ENCODE measurements at regions not wholly inside any gene's neighbourhood (a gene's known extent, or its start where the extent isn't known, plus 50 kb on each side); places are given as distances from the start of the nearest gene placed in this dataset.
A peak's percentile ranks its signal among the peaks of the same experiment; 100 is the strongest.

GRCh38 chr3:74883222-74883621 lies 268.8 kb upstream of the CNTN3 start:
- Histone ChIP-seq H3K27me3 (ENCODE audit: control insufficient read depth, insufficient read depth, low read length) (no peaks in the 10 kb centered on the region), H3K9me3 (replicated peaks; ENCODE audit: control insufficient read depth, low read depth, low read length) (no peaks in the 10 kb centered on the region), H3K27ac (ENCODE audit: low read length) (no peak overlapping the region), H3K4me1 (ENCODE audit: control insufficient read depth, insufficient read depth, low read length) (no peaks in the 10 kb centered on the region), H3K4me3 (ENCODE audit: low read length) (no peak overlapping the region), H3K36me3 (ENCODE audit: control insufficient read depth, insufficient read depth, low read length) (no peaks in the 10 kb centered on the region)
- DNase-seq, result no peak
- WGBS (ENCODE audit: insufficient coverage), result no CpG with 5 or more reads among the region's 1 CpG

DNA sequence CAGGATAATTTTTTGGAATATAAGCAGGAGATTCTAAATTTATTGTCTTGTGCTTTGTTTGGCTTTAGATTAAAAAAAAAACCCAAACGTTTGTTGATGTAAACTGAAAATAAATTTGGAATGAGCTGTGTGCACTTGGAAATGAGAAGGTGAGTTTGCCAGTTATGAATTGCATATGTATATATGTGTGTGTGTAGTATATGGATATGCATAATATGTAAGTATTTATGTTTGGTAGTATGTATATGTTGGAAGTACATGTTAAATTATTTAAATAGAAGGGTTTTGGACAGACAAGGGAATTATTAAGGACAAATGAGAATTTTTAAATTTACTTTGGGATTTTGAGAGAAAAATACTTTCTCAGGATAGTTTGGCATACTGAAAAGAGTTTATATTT lies 265.8 kb upstream of the CNTN3 start:
- Histone ChIP-seq H3K27me3 (ENCODE audit: control insufficient read depth, insufficient read depth, low read length) (no peaks in the 10 kb centered on the region), H3K9me3 (replicated peaks; ENCODE audit: control insufficient read depth, low read depth, low read length) (no peaks in the 10 kb centered on the region), H3K36me3 (ENCODE audit: control insufficient read depth, insufficient read depth, low read length) (no peaks in the 10 kb centered on the region), H3K4me1 (ENCODE audit: control insufficient read depth, insufficient read depth, low read length) (no peaks in the 10 kb centered on the region), H3K27ac (ENCODE audit: low read length) (no peak overlapping the region), H3K4me3 (ENCODE audit: low read length) (no peak overlapping the region)
- 10% methylated on average over 1 of the region's 1 CpG for WGBS (ENCODE audit: insufficient coverage)
- DNase-seq, result no peak

DNA sequence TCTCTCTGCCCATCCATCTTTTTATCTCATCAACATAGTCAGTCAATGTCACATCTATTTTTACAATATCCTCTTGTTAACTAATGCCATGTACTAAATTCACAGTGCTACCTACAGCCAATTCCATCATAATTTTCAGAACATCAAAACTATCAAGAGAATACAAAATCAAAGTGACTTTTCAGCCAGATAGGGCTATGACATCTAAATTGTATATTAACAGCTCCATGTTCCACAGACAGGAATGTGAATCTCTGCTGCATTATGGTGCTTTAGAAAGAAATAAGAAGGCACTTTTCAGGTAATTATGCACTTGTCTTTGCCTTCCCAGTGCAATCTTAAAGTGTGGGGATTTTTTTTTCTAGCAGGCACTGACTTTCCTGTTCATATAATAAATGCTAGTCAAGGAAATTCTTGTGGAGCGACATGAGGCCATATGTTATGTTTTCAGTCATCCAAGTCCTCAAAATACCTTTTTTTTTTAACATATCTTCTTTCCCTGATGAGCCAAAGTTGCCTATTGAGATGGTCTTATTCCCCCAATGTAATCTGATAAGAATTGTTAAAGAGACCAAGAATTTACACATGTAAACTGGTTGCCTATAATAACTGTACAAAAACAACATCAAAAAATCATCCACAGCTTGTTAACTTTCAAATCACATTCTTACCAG lies 252.0 kb upstream of the CNTN3 start:
- Histone ChIP-seq H3K9me3 (replicated peaks; ENCODE audit: control insufficient read depth, low read depth, low read length) (no peaks in the 10 kb centered on the region), H3K4me1 (ENCODE audit: control insufficient read depth, insufficient read depth, low read length) (no peaks in the 10 kb centered on the region), H3K27me3 (ENCODE audit: control insufficient read depth, insufficient read depth, low read length) (no peaks in the 10 kb centered on the region), H3K36me3 (ENCODE audit: control insufficient read depth, insufficient read depth, low read length) (no peaks in the 10 kb centered on the region), H3K27ac (ENCODE audit: low read length) (no peak overlapping the region), H3K4me3 (ENCODE audit: low read length) (no peak overlapping the region)
- WGBS (ENCODE audit: insufficient coverage), result no CpG with 5 or more reads among the region's 1 CpG
- DNase-seq, result no peak

GRCh38 chr3:74862476-74862875 lies 248.0 kb upstream of the CNTN3 start:
- H3K27me3 ChIP-seq (ENCODE audit: control insufficient read depth, insufficient read depth, low read length), result no peaks in the 10 kb centered on the region
- DNase-seq, result peak; percentile 76
- H3K4me3 ChIP-seq (ENCODE audit: low read length), result no peak overlapping the region
- no peaks in the 10 kb centered on the region for H3K36me3 ChIP-seq (ENCODE audit: control insufficient read depth, insufficient read depth, low read length)
- no peaks in the 10 kb centered on the region for H3K4me1 ChIP-seq (ENCODE audit: control insufficient read depth, insufficient read depth, low read length)
- no peak overlapping the region for H3K27ac ChIP-seq (ENCODE audit: low read length)
- 33% methylated on average over 3 of the region's 3 CpGs for WGBS (ENCODE audit: insufficient coverage)
- no peaks in the 10 kb centered on the region for H3K9me3 ChIP-seq (replicated peaks; ENCODE audit: control insufficient read depth, low read depth, low read length)

GRCh38 chr3:74861211-74861610 lies 246.8 kb upstream of the CNTN3 start:
- Histone ChIP-seq H3K9me3 (replicated peaks; ENCODE audit: control insufficient read depth, low read depth, low read length) (no peaks in the 10 kb centered on the region), H3K27ac (ENCODE audit: low read length) (no peak overlapping the region), H3K4me3 (ENCODE audit: low read length) (no peak overlapping the region), H3K4me1 (ENCODE audit: control insufficient read depth, insufficient read depth, low read length) (no peaks in the 10 kb centered on the region), H3K27me3 (ENCODE audit: control insufficient read depth, insufficient read depth, low read length) (no peaks in the 10 kb centered on the region), H3K36me3 (ENCODE audit: control insufficient read depth, insufficient read depth, low read length) (no peaks in the 10 kb centered on the region)
- no CpG with 5 or more reads among the region's 3 CpGs for WGBS (ENCODE audit: insufficient coverage)
- no peak for DNase-seq

- no peaks in the 10 kb centered on the region for H3K4me1 ChIP-seq (ENCODE audit: control insufficient read depth, insufficient read depth, low read length)
- WGBS (ENCODE audit: insufficient coverage), result no CpG with 5 or more reads among the region's 2 CpGs
- no peaks in the 10 kb centered on the region for H3K27me3 ChIP-seq (ENCODE audit: control insufficient read depth, insufficient read depth, low read length)
- no peak overlapping the region for H3K27ac ChIP-seq (ENCODE audit: low read length)
- H3K4me3 ChIP-seq (ENCODE audit: low read length), result no peak overlapping the region
- no peaks in the 10 kb centered on the region for H3K9me3 ChIP-seq (replicated peaks; ENCODE audit: control insufficient read depth, low read depth, low read length)
- DNase-seq, result no peak
- no peaks in the 10 kb centered on the region for H3K36me3 ChIP-seq (ENCODE audit: control insufficient read depth, insufficient read depth, low read length)
Observed at GRCh38 chr3:74858086-74858485, 243.6 kb upstream of the CNTN3 start.

DNA sequence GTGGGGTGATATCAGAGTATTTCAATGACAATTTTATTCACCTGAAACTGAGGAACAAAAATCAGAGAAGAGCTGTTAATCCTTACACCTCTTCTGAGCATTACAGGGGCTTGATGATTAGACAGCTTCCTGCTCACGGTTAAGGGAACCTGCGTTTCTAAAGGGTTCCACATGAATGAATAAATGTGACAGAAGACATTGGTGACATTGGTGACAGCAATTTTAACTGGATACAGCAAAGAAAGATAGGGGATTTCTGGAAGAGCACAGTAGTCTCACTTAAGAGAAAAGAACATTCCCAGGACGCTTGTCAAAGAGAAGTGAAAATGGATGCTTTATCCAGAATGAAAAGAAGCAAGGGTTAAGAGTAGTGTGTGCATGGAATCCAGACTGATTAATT lies 235.9 kb upstream of the CNTN3 start:
- Histone ChIP-seq H3K36me3 (ENCODE audit: control insufficient read depth, insufficient read depth, low read length) (no peaks in the 10 kb centered on the region), H3K27ac (ENCODE audit: low read length) (no peak overlapping the region), H3K27me3 (ENCODE audit: control insufficient read depth, insufficient read depth, low read length) (no peaks in the 10 kb centered on the region), H3K9me3 (replicated peaks; ENCODE audit: control insufficient read depth, low read depth, low read length) (no peaks in the 10 kb centered on the region), H3K4me3 (ENCODE audit: low read length) (no peak overlapping the region), H3K4me1 (ENCODE audit: control insufficient read depth, insufficient read depth, low read length) (no peaks in the 10 kb centered on the region)
- DNase-seq, result no peak
- WGBS (ENCODE audit: insufficient coverage), result 77% methylated on average over 3 of the region's 3 CpGs

DNA sequence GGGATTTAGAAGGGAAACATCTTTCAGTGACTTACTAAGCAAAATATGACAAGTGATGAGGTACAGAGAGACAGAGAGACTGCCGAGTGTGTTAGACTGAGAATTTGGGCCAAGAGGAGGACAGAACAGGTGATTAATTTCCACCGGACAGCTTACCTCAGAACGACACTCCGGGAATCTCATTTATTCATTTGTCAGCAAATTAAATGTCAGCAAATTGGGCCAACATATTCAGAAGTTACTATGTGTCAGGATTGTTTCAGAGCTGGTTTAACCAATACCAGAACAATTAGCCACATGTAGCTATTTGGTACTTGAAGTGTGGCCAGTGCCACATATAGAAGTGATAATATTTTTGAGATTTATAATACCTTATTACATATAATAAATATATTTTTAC lies 232.6 kb upstream of the CNTN3 start:
- 74% methylated on average over 4 of the region's 4 CpGs for WGBS (ENCODE audit: insufficient coverage)
- no peak overlapping the region for H3K27ac ChIP-seq (ENCODE audit: low read length)
- no peaks in the 10 kb centered on the region for H3K9me3 ChIP-seq (replicated peaks; ENCODE audit: control insufficient read depth, low read depth, low read length)
- no peaks in the 10 kb centered on the region for H3K4me1 ChIP-seq (ENCODE audit: control insufficient read depth, insufficient read depth, low read length)
- no peak overlapping the region for H3K4me3 ChIP-seq (ENCODE audit: low read length)
- DNase-seq, result no peak
- H3K27me3 ChIP-seq (ENCODE audit: control insufficient read depth, insufficient read depth, low read length), result no peaks in the 10 kb centered on the region
- no peaks in the 10 kb centered on the region for H3K36me3 ChIP-seq (ENCODE audit: control insufficient read depth, insufficient read depth, low read length)

DNA sequence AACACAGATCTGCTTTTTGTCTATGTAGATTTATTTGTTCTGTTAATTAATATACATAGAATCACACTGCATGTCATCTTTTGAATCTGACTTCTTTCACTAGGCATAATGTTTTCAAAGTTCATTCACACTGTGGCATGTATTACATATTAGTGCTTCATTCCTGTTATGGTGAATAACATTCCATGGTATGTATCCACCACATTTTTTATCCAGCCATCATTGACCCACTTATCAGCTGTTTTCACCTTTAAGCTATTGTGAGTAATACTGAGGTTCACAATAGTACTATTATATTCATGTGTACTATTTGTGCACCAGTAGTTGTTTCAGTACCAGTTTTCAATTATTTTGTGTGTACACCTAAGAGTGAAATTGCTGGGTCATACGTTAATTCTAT lies 230.6 kb upstream of the CNTN3 start:
- H3K4me1 ChIP-seq (ENCODE audit: control insufficient read depth, insufficient read depth, low read length), result no peaks in the 10 kb centered on the region
- no peaks in the 10 kb centered on the region for H3K36me3 ChIP-seq (ENCODE audit: control insufficient read depth, insufficient read depth, low read length)
- WGBS (ENCODE audit: insufficient coverage), result no CpG with 5 or more reads among the region's 1 CpG
- H3K27ac ChIP-seq (ENCODE audit: low read length), result no peak overlapping the region
- H3K4me3 ChIP-seq (ENCODE audit: low read length), result no peak overlapping the region
- H3K27me3 ChIP-seq (ENCODE audit: control insufficient read depth, insufficient read depth, low read length), result no peaks in the 10 kb centered on the region
- no peak for DNase-seq
- no peaks in the 10 kb centered on the region for H3K9me3 ChIP-seq (replicated peaks; ENCODE audit: control insufficient read depth, low read depth, low read length)

DNA sequence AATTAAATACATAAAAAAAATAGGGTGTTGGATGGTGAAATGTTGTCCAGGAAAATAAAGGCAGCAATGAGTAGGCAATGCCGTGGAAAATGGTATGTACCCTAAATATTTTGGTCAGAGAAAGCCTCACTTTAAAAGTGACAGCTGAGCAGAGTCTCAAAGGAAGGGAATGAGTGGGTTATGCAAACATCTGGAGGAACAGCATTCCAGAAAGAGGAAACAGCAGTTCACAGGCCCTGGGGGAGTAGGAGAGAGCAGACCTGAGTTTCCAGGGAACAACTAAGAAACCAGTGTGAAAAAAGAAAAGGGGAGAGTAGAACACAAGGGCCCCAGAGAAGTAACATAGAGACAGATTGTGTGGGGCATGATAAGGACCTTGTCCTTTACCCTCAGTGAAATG lies 230.0 kb upstream of the CNTN3 start:
- Histone ChIP-seq H3K4me1 (ENCODE audit: control insufficient read depth, insufficient read depth, low read length) (no peaks in the 10 kb centered on the region), H3K9me3 (replicated peaks; ENCODE audit: control insufficient read depth, low read depth, low read length) (no peaks in the 10 kb centered on the region), H3K36me3 (ENCODE audit: control insufficient read depth, insufficient read depth, low read length) (no peaks in the 10 kb centered on the region), H3K27ac (ENCODE audit: low read length) (no peak overlapping the region), H3K27me3 (ENCODE audit: control insufficient read depth, insufficient read depth, low read length) (no peaks in the 10 kb centered on the region), H3K4me3 (ENCODE audit: low read length) (no peak overlapping the region)
- WGBS (ENCODE audit: insufficient coverage), result 42% methylated on average over 1 of the region's 1 CpG
- no peak for DNase-seq

DNA sequence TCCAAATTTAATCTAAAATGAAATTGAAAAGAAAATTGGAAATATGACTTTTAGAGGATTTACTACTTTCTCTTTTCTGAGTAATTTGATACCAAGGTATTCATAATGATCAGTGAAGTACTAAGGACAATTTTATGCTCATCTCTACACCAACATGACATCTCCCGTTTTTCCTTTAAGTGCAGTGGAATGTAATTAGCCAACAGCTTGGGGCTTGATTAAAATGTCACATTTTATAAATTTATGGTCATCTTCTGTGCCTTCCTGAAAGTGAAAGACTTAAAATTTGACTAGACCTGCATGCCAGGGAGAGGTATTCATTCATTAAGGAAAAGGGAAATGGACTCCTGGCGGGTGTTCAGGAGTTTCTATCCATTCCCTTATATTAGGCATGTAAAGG lies 228.2 kb upstream of the CNTN3 start:
- WGBS (ENCODE audit: insufficient coverage), result no CpG with 5 or more reads among the region's 2 CpGs

More for the DNA sequence above, 228.2 kb upstream of the CNTN3 start:
- H3K36me3 ChIP-seq (ENCODE audit: control insufficient read depth, insufficient read depth, low read length), result no peaks in the 10 kb centered on the region
- H3K27me3 ChIP-seq (ENCODE audit: control insufficient read depth, insufficient read depth, low read length), result no peaks in the 10 kb centered on the region
- H3K4me3 ChIP-seq (ENCODE audit: low read length), result no peak overlapping the region
- H3K27ac ChIP-seq (ENCODE audit: low read length), result no peak overlapping the region
- DNase-seq, result no peak
- H3K9me3 ChIP-seq (replicated peaks; ENCODE audit: control insufficient read depth, low read depth, low read length), result no peaks in the 10 kb centered on the region
- no peaks in the 10 kb centered on the region for H3K4me1 ChIP-seq (ENCODE audit: control insufficient read depth, insufficient read depth, low read length)
